AG04450 (cell line): ENCODE measurements at regions not wholly inside any gene's neighbourhood (a gene's known extent, or its start where the extent isn't known, plus 50 kb on each side); places are given as distances from the start of the nearest gene placed in this dataset.

Experiments
- CTCF ChIA-PET: fragments of 300-600, 350-600 bp; formaldehyde crosslinking; extraction: SDS; loops from one replicate; lab custom pipeline; 2022; ENCODE audit warnings: antibody characterized with exemption, inconsistent platforms; lab: Charles Lee
- POLR2A ChIA-PET: fragments of 350-600 bp; formaldehyde crosslinking; extraction: SDS; loops from one replicate; lab custom pipeline; 2021; ENCODE audit warnings: antibody characterized with exemption, inconsistent platforms; lab: Yijun Ruan, JAX
- DNase-seq: peaks from one replicate; pipeline ENCODE4 v3.0.0-alpha.2; 2011; ENCODE audit warnings: low read depth, low spot score
- H3K27ac ChIP-seq: one replicate; pipeline ENCODE4 v1.5.1; 2012; ENCODE audit warnings: low read depth, low read length, control low read depth
- H3K27me3 ChIP-seq: one replicate; pipeline ENCODE4 v1.6.0; 2012; ENCODE audit warnings: low read length; ENCODE audit not compliant: control insufficient read depth, insufficient read depth
- H3K4me3 ChIP-seq: 2 replicates; pipeline ENCODE4 v1.5.1; 2011; ENCODE audit warnings: mild to moderate bottlenecking, low read depth, low read length, control low read depth
- H3K9me3 ChIP-seq: 2 replicates; pipeline ENCODE4 v1.5.1; 2012; ENCODE audit warnings: low read length; ENCODE audit not compliant: control insufficient read depth, insufficient read depth
- TF ChIP-seq, protein P1 (sequence below): IDR thresholded peaks from 2 replicates; pipeline ENCODE4 v1.5.1; 2011; ENCODE audit warnings: low read depth, low read length, control low read depth, inconsistent platforms

DNA sequence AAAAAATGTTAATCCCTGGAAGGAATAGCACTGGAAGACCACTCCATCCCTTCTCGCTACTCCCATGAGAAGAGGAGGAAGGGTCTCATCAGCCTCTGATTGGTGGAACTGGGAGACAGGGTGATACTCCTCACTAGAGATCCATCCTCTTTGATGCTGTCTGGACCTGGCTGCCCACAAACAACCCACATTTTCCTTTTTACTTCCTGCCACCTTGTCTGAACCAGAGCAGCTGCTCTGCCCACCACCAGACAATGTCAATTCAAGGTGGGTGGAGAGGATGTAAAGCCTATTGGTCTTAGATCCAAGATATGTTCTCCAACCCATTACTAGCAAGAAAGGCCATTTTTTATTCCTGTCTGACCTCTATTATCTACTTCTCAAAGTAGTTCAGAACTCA is 246.9 kb upstream of the TANK start:
- ChIA-PET CTCF (no interaction called here), POLR2A (no interaction called here)
- no peak for DNase-seq
- Histone ChIP-seq H3K9me3 (no peaks in the 10 kb centered on the region), H3K4me3 (no peak overlapping the region), H3K27ac (no peak overlapping the region), H3K27me3 (no peaks in the 10 kb centered on the region)
- TF ChIP-seq, protein P1, sequence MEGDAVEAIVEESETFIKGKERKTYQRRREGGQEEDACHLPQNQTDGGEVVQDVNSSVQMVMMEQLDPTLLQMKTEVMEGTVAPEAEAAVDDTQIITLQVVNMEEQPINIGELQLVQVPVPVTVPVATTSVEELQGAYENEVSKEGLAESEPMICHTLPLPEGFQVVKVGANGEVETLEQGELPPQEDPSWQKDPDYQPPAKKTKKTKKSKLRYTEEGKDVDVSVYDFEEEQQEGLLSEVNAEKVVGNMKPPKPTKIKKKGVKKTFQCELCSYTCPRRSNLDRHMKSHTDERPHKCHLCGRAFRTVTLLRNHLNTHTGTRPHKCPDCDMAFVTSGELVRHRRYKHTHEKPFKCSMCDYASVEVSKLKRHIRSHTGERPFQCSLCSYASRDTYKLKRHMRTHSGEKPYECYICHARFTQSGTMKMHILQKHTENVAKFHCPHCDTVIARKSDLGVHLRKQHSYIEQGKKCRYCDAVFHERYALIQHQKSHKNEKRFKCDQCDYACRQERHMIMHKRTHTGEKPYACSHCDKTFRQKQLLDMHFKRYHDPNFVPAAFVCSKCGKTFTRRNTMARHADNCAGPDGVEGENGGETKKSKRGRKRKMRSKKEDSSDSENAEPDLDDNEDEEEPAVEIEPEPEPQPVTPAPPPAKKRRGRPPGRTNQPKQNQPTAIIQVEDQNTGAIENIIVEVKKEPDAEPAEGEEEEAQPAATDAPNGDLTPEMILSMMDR, result no peak

DNA sequence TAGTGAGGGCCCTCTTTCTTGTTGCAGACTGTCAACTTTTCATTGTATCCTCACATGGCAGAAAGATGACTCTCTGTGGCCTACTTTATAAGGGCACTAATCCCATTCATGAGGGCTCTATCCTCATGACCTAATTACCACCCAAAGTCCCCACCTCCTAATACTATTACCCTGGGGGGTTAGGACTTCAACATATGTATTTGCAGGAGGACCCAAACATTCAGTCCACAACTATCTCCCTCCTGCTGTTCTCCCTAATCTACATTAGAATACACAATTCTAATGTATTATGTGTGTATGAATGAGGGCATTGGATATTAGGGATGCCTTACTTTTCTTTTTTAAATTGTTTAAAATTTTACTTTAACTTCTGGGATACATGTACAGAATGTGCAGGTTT is 246.0 kb upstream of the TANK start:
- Histone ChIP-seq H3K4me3 (no peak overlapping the region), H3K9me3 (no peaks in the 10 kb centered on the region), H3K27ac (no peak overlapping the region), H3K27me3 (no peaks in the 10 kb centered on the region)
- CTCF ChIA-PET, result no interaction called here
- POLR2A ChIA-PET, result no interaction called here
- TF ChIP-seq, protein P1, result no peak
- no peak for DNase-seq

DNA sequence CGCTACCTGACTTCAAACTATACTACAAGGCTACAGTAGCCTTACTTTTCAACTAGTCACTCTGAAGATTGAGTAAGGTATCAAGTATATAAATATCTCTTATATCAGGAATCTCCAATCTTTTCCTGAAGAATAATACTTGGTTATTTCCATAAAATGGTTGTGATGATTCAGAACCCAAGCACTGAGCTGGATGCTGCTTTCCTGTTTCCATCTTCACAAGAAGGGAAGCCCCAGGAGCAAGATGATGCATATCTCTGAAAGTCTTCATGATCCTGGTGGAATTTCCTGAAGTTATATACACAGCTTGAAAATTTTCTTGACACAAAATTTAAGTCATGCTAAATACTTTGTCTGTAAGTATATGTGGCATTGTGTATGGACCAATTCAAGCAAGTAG is 243.9 kb upstream of the TANK start:
- POLR2A ChIA-PET, result no interaction called here
- H3K27me3 ChIP-seq, result no peaks in the 10 kb centered on the region
- no peak overlapping the region for H3K27ac ChIP-seq
- no peaks in the 10 kb centered on the region for H3K9me3 ChIP-seq
- TF ChIP-seq, protein P1, result no peak
- DNase-seq, result no peak
- no peak overlapping the region for H3K4me3 ChIP-seq
- CTCF ChIA-PET, result no interaction called here

DNA sequence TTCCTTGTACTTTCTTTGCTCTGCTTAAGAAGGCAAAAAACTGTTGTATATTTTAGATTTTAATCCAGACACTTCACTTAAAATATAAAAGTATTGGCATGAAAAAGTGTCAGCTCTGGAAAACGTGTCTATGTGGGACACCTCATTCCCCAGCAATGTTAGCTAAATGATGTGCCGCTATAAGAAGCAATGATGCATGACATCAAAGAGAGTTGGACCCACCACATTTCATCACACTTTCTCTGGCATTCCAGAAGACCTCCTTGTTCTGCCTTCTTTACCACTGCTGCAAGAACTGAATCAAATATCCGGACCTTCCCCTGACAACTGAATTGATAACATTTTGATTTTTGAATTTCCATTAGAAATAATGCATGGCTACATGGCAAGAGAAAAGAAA is 242.4 kb upstream of the TANK start:
- Histone ChIP-seq H3K27ac (no peak overlapping the region), H3K27me3 (no peaks in the 10 kb centered on the region), H3K9me3 (no peaks in the 10 kb centered on the region), H3K4me3 (no peak overlapping the region)
- ChIA-PET CTCF (interaction anchor here (0.9 to 1.1 kb wide), 2 partner anchors 503 to 594 kb away, joined by 3 read pairs; no protein-coding TSS in a partner anchor), POLR2A (interaction anchor here (1.5 kb wide), 1 partner anchor 648 kb away, joined by 3 read pairs; no protein-coding TSS in a partner anchor)
- no peak for DNase-seq
- TF ChIP-seq, protein P1, result no peak

DNA sequence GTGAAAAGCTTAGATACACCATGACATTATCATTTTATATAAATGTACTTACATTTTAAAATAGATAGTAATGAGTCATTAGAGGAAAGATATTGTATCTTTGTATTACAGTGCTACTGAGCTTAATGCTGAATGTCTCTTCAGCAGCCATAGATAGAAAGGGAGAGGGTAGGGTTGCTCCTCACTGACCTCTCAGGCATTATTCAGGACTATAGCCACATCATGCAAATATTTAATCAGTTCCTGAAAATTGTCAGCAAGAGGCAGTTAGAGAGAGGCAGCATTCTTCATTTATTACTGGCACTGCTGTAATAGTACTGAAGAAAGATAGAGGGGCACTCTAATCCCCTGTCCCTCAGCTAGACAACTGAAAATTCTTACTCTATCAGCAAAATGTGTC is 242.0 kb upstream of the TANK start:
- no peak overlapping the region for H3K27ac ChIP-seq
- POLR2A ChIA-PET, result interaction anchor here (1.5 kb wide), 1 partner anchor 648 kb away, joined by 3 read pairs; no protein-coding TSS in a partner anchor
- CTCF ChIA-PET, result interaction anchor here (0.9 to 1.1 kb wide), 2 partner anchors 503 to 594 kb away, joined by 3 read pairs; no protein-coding TSS in a partner anchor
- DNase-seq, result no peak
- H3K9me3 ChIP-seq, result no peaks in the 10 kb centered on the region
- H3K27me3 ChIP-seq, result no peaks in the 10 kb centered on the region
- H3K4me3 ChIP-seq, result no peak overlapping the region
- TF ChIP-seq, protein P1, result no peak
